Trophoblast cell (in vitro differentiated cells and primary cell): ENCODE measurements at regions not wholly inside any gene's neighbourhood (a gene's known extent, or its start where the extent isn't known, plus 50 kb on each side); places are given as distances from the start of the nearest gene placed in this dataset.
A peak's percentile ranks its signal among the peaks of the same experiment; 100 is the strongest.

Source experiments
- DNase-seq, 2 donors: peaks; one replicate each; pipeline ENCODE4 v3.0.0-alpha.2; 2016
- H2AFZ ChIP-seq: 2 replicates; pipeline ENCODE4 v1.6.1; 2013; ENCODE audit warnings: low read length, moderate library complexity, mild to moderate bottlenecking; ENCODE audit not compliant: insufficient read depth, poor library complexity
- H2AK5ac ChIP-seq: 2 replicates; pipeline ENCODE4 v1.6.1; 2013; ENCODE audit warnings: mild to moderate bottlenecking, low read length
- H2BK120ac ChIP-seq: 2 replicates; pipeline ENCODE4 v1.6.1; 2013; ENCODE audit warnings: low read length, mild to moderate bottlenecking, moderate library complexity; ENCODE audit not compliant: insufficient read depth, poor library complexity
- H2BK12ac ChIP-seq: 2 replicates; pipeline ENCODE4 v1.6.1; 2013; ENCODE audit warnings: mild to moderate bottlenecking, low read length, moderate library complexity
- H2BK5ac ChIP-seq: 2 replicates; pipeline ENCODE4 v1.6.1; 2013; ENCODE audit warnings: low read length, low read depth, moderate library complexity, mild to moderate bottlenecking; ENCODE audit not compliant: poor library complexity
- H3K14ac ChIP-seq: 2 replicates; pipeline ENCODE4 v1.6.1; 2013; ENCODE audit warnings: mild to moderate bottlenecking, low read length
- H3K18ac ChIP-seq: 2 replicates; pipeline ENCODE4 v1.6.1; 2013; ENCODE audit warnings: mild to moderate bottlenecking, low read length
- H3K23ac ChIP-seq: 2 replicates; pipeline ENCODE4 v1.6.1; 2013; ENCODE audit warnings: low read length
- H3K27ac ChIP-seq: 2 replicates; pipeline ENCODE4 v1.5.1; 2013; ENCODE audit warnings: low read depth, mild to moderate bottlenecking, inconsistent platforms, low read length, moderate library complexity
- H3K27me3 ChIP-seq: 2 replicates; pipeline ENCODE4 v1.6.1; 2013; ENCODE audit warnings: inconsistent platforms, mild to moderate bottlenecking, low read length, moderate library complexity; ENCODE audit not compliant: insufficient read depth
- H3K36me3 ChIP-seq, 2 experiments: 1 replicate in 1 of 2; 2 replicates in 1 of 2; pipeline ENCODE4 v1.6.1; 2013; ENCODE audit warnings: low read length in 2 of 2, mild to moderate bottlenecking in 2 of 2, moderate library complexity in 1 of 2; ENCODE audit not compliant: insufficient read depth in 2 of 2, control insufficient read depth in 1 of 2
- H3K4ac ChIP-seq: 2 replicates; pipeline ENCODE4 v1.6.1; 2013; ENCODE audit warnings: low read depth, mild to moderate bottlenecking, low read length, moderate library complexity
- H3K4me1 ChIP-seq, 2 experiments: 1 replicate in 1 of 2; 2 replicates in 1 of 2; pipeline ENCODE4 v1.6.1; 2013; ENCODE audit warnings: low read length in 2 of 2, mild to moderate bottlenecking in 2 of 2, moderate library complexity in 1 of 2; ENCODE audit not compliant: insufficient read depth in 2 of 2, control insufficient read depth in 1 of 2
- H3K4me2 ChIP-seq: 2 replicates; pipeline ENCODE4 v1.6.1; 2013; ENCODE audit warnings: inconsistent platforms, mild to moderate bottlenecking, low read length, moderate library complexity
- H3K4me3 ChIP-seq: 2 replicates; pipeline ENCODE4 v1.5.1; 2013; ENCODE audit warnings: mild to moderate bottlenecking, low read depth, low read length, inconsistent platforms
- H3K79me1 ChIP-seq: one replicate; pipeline ENCODE4 v1.6.1; 2013; ENCODE audit warnings: low read length
- H3K79me2 ChIP-seq: 2 replicates; pipeline ENCODE4 v1.6.1; 2013; ENCODE audit warnings: low read length, mild to moderate bottlenecking; ENCODE audit not compliant: control insufficient read depth, insufficient read depth, poor library complexity
- H3K9ac ChIP-seq: 2 replicates; pipeline ENCODE4 v1.6.1; 2013; ENCODE audit warnings: mild to moderate bottlenecking, low read length
- H3K9me3 ChIP-seq: 2 replicates; pipeline ENCODE4 v1.6.1; 2013; ENCODE audit warnings: low read depth, mild to moderate bottlenecking, control low read depth, inconsistent platforms, low read length; ENCODE audit not compliant: insufficient read depth
- H4K12ac ChIP-seq: 2 replicates; pipeline ENCODE4 v1.6.1; 2013; ENCODE audit warnings: low read depth, mild to moderate bottlenecking, low read length, moderate library complexity
- H4K8ac ChIP-seq: 2 replicates; pipeline ENCODE4 v1.6.1; 2013; ENCODE audit warnings: low read depth, mild to moderate bottlenecking, low read length, moderate library complexity
- H4K91ac ChIP-seq: one replicate; pipeline ENCODE4 v1.6.1; 2013; ENCODE audit warnings: low read depth, mild to moderate bottlenecking, low read length, moderate library complexity
- WGBS: extraction: QIAGEN DNeasy Blood & Tissue Kit; methylation state at CpG from one replicate; pipeline ENCODE4 v1.1.7; 2013; ENCODE audit warnings: missing lambda C conversion rate; ENCODE audit not compliant: insufficient read length, insufficient coverage; ENCODE audit errors: extremely low coverage; 5-methylcytosine and 5-hydroxymethylcytosine counted together

DNA sequence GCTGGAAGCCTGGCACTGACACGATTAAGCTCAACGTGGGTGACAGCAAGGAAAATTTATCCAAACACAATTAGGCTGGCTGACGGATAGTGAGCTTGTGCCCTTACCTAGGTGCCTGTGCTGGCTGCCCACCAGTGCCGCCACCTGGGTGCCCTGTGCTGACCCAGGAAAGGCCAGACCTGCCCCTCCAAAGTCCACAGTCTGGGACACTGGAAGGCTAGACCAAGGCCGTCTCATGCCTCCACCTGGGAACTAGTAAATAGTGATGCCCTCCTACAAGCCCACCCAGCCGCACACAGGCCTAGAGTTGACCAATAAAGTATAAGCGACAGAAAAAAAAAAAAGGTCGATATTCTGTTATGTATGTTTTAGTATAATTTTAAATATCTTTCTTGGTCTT lies 142.6 kb upstream of the MCHR2 start:
- Histone ChIP-seq H3K14ac (no peak overlapping the region), H3K79me1 (no peaks in the 10 kb centered on the region), H3K4me3 (peak overlapping the region; percentile 25), H3K4me2 (no peak overlapping the region), H3K18ac (no peak overlapping the region), H4K8ac (no peak overlapping the region), H3K79me2 (no peaks in the 10 kb centered on the region), H3K27ac (no peak overlapping the region), H3K9ac (no peak overlapping the region), H3K4ac (no peak overlapping the region), H3K23ac (no peak overlapping the region), H2BK12ac (no peak overlapping the region), H2AFZ (no peak overlapping the region), H3K36me3 (no peaks in the 10 kb centered on the region), H4K91ac (no peak overlapping the region), H3K4me1 (no peaks in the 10 kb centered on the region), H3K9me3 (no peaks in the 10 kb centered on the region), H2AK5ac (no peak overlapping the region), H4K12ac (no peak overlapping the region), H2BK120ac (no peak overlapping the region), H2BK5ac (no peak overlapping the region), H3K27me3 (no peaks in the 10 kb centered on the region)
- no CpG with 5 or more reads among the region's 8 CpGs for WGBS
- no peak for DNase-seq

GRCh38 chr6:100135977-100136376 lies 142.0 kb upstream of the MCHR2 start:
- Histone ChIP-seq H3K14ac (no peak overlapping the region), H2BK120ac (no peak overlapping the region), H3K18ac (no peak overlapping the region), H3K4me3 (peak overlapping the region; percentile 25), H2BK12ac (no peak overlapping the region), H3K23ac (no peak overlapping the region), H2AFZ (no peak overlapping the region), H3K27ac (no peak overlapping the region), H3K4me2 (no peak overlapping the region), H4K91ac (no peak overlapping the region), H4K12ac (no peak overlapping the region), H2AK5ac (no peak overlapping the region), H3K4me1 (no peaks in the 10 kb centered on the region), H3K9me3 (no peaks in the 10 kb centered on the region), H3K27me3 (no peaks in the 10 kb centered on the region), H3K79me1 (no peaks in the 10 kb centered on the region), H3K36me3 (no peaks in the 10 kb centered on the region), H2BK5ac (no peak overlapping the region), H3K4ac (no peak overlapping the region), H4K8ac (no peak overlapping the region), H3K9ac (no peak overlapping the region), H3K79me2 (no peaks in the 10 kb centered on the region)
- no peak for DNase-seq
- WGBS = no CpG with 5 or more reads among the region's 21 CpGs

GRCh38 chr6:100134703-100135102 lies 140.7 kb upstream of the MCHR2 start:
- Histone ChIP-seq H4K8ac (no peak overlapping the region), H3K9me3 (no peaks in the 10 kb centered on the region), H3K27me3 (no peaks in the 10 kb centered on the region), H2BK120ac (no peak overlapping the region), H3K79me2 (no peaks in the 10 kb centered on the region), H3K4me1 (no peaks in the 10 kb centered on the region), H2AFZ (no peak overlapping the region), H2BK5ac (no peak overlapping the region), H3K79me1 (no peaks in the 10 kb centered on the region), H3K36me3 (no peaks in the 10 kb centered on the region), H2BK12ac (no peak overlapping the region), H3K18ac (no peak overlapping the region), H4K12ac (no peak overlapping the region), H4K91ac (no peak overlapping the region), H3K4me3 (no peak overlapping the region), H3K23ac (no peak overlapping the region), H3K4me2 (no peak overlapping the region), H3K27ac (no peak overlapping the region), H3K14ac (no peak overlapping the region), H2AK5ac (no peak overlapping the region), H3K9ac (no peak overlapping the region), H3K4ac (no peak overlapping the region)
- no CpG with 5 or more reads among the region's 2 CpGs for WGBS
- no peak for DNase-seq

- no peak overlapping the region for H4K91ac ChIP-seq
- H2BK12ac ChIP-seq = no peak overlapping the region
- H3K79me1 ChIP-seq = no peaks in the 10 kb centered on the region
- no peak overlapping the region for H3K14ac ChIP-seq
- H3K36me3 ChIP-seq = no peaks in the 10 kb centered on the region
- H3K23ac ChIP-seq = no peak overlapping the region
- H3K9me3 ChIP-seq = no peaks in the 10 kb centered on the region
- H3K4me1 ChIP-seq = no peaks in the 10 kb centered on the region
- no peak overlapping the region for H4K8ac ChIP-seq
- no peak overlapping the region for H3K4me3 ChIP-seq
- H3K27me3 ChIP-seq = no peaks in the 10 kb centered on the region
- no peak overlapping the region for H4K12ac ChIP-seq
- H3K4ac ChIP-seq = no peak overlapping the region
- no peak overlapping the region for H2AK5ac ChIP-seq
- no CpG with 5 or more reads among the region's 2 CpGs for WGBS
- no peak overlapping the region for H3K4me2 ChIP-seq
- H3K27ac ChIP-seq = no peak overlapping the region
- H2AFZ ChIP-seq = no peak overlapping the region
- DNase-seq = no peak
- no peak overlapping the region for H2BK5ac ChIP-seq
- H2BK120ac ChIP-seq = no peak overlapping the region
- no peak overlapping the region for H3K9ac ChIP-seq
- no peak overlapping the region for H3K18ac ChIP-seq
- no peaks in the 10 kb centered on the region for H3K79me2 ChIP-seq
Measured at GRCh38 chr6:100134297-100134696, 140.3 kb upstream of the MCHR2 start.

GRCh38 chr6:100132005-100132404 lies 138.0 kb upstream of the MCHR2 start:
- H3K4ac ChIP-seq = no peak overlapping the region
- H2AFZ ChIP-seq = no peak overlapping the region
- no peaks in the 10 kb centered on the region for H3K9me3 ChIP-seq

More at GRCh38 chr6:100132005-100132404, 138.0 kb upstream of the MCHR2 start:
- Histone ChIP-seq H3K79me2 (no peaks in the 10 kb centered on the region), H3K4me1 (no peaks in the 10 kb centered on the region), H2BK5ac (no peak overlapping the region), H2BK12ac (no peak overlapping the region), H3K79me1 (no peaks in the 10 kb centered on the region), H3K18ac (no peak overlapping the region), H3K27ac (no peak overlapping the region), H4K91ac (no peak overlapping the region), H4K12ac (no peak overlapping the region), H2AK5ac (no peak overlapping the region), H3K36me3 (no peaks in the 10 kb centered on the region), H3K14ac (no peak overlapping the region), H4K8ac (no peak overlapping the region), H3K4me3 (no peak overlapping the region), H3K9ac (no peak overlapping the region), H3K4me2 (no peak overlapping the region), H3K23ac (no peak overlapping the region), H2BK120ac (no peak overlapping the region), H3K27me3 (no peaks in the 10 kb centered on the region)
- no peak for DNase-seq
